NCI-H2196 (cell line): ENCODE measurements at regions not wholly inside any gene's neighbourhood (a gene's known extent, or its start where the extent isn't known, plus 50 kb on each side); places are given as distances from the start of the nearest gene placed in this dataset.

ENCODE experiments used
- DNase-seq: peaks from one replicate; lab custom pipeline; 2025; ENCODE audit not compliant: unreplicated experiment; lab: John Stamatoyannopoulos, UW

DNA sequence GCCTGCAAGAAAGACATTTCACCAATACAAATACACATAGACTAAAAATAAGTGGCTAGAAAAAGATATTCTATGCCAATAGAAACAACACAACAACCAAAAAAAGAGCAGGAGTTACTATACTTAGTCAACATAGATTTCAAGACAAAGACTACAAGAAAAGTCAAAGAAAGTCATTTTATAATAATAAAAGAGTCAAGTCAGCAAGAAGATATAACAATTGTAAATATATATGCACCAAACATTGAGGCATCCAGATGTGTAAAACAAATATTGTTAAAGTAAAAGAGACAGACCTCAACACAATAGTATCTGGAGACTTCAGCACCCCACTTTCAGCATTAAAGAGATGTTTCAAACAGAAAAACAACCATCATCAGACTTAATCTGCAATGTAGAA is 104.6 kb downstream of the AMY1C start:
- DNase-seq, result no peak

GRCh38 chr1:103859721-103860120 is 110.0 kb downstream of the AMY1C start:
- no peak for DNase-seq

DNA sequence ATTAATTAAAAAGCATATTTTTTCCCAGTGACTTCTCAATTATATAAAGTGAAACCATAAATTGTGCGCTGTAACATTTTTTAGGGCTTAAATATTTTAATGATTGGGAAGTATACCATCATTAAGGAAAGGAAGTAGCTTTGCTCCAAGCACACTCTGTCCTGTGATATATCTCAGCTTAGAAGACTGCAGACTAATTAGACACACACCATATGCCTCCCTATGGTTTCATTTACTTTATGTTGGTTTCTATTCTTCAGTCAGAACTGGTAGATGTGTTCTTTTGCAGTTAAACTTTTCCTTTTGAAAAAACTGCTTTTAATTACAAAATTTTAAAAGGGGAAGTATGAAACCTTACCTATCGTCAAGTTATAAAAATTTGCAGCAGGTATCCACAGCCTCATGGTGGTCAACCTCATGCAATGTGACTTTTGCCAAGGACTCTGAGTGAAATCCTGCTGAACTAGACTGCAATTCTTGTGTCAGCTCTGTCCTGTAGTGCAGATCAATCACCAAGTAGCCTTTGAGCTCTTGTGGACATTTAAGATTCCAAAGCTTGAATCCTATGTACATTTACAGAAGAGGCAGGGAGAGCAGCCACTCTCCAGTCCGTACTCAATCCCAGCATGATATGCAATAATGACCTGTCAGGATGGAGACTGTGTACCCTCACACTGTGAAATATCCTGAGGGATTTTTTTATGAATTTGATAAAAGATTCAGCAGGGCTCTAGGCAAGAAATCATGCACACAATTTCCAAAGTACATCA is 149.1 kb downstream of the AMY1C start:
- DNase-seq, result no peak

DNA sequence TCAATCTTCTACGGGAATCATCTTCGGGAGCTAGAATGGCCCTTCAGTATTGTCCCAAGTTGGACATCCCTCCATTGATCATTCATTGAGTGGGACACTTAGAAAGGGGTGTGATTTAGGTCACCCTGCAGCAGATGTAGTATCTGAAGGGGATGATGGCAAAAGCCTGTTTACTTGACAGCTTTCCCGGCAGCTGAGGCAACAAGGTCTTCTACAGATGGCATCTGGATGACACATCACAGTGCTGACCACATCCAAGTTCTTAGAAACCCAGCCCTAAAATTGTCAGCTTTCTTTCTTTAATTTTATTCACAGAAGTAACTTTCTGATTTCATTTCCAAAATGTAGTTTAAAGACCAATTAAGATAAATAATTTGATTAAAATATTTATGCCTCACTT is 150.3 kb downstream of the AMY1C start:
- no peak for DNase-seq

DNA sequence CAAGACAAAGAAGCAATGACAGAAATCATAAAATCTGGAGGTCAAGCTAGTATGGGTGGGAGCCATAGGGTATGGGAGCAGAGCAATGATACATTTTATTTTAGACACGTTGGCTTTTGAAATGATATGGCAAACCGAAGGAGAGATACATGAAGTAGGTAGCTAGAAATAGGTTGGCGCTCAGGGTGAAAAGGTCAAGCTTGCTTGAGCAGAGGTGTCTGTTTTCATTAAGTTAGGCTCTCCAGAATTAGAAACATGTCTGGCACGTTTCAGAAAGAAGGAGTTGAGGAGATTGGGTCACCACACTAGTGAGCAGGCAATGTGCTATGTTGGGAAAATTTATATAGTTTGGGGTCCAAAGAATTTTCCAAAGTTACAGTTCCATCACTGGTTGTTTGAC is 151.4 kb downstream of the AMY1C start:
- DNase-seq, result no peak

DNA sequence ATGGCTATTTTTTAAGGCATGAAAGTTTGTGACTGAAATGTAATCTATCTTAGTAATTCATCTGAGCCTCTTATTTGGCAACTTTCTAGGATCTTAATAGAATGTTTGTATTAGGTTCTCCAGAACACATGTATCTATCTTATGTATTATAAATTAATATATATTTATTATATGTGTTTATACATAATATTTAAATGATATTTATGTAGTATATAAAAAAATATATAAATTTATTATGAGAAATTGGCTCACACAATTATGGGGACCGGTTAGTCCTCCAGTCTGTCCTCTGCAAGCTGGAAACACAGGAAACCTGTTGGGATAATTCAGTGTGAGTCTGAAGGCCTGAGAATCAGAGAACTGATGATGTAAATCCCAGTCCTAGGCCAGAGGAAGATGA is 155.7 kb downstream of the AMY1C start:
- no peak for DNase-seq

GRCh38 chr1:103911450-103911849 is 161.8 kb downstream of the AMY1C start:
- no peak for DNase-seq

DNA sequence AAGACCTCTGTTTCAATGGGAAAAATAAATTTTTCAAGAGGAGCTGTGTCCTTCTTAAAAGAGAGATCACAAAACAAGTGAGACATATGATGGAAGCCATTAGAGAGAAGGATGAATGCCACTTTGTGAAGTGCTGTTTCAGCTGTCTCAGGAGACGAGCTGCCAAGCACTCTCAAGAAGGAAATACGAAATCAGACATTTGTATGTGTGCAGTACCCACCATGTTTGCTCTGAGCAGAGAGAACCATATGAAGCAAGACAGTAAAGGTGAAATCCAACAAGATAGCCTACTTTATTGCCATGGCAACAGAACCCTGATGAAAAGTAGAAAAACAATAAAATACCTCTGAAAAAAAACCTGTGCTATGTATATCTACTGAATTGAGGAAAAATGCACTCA is 168.1 kb downstream of the AMY1C start:
- no peak for DNase-seq

GRCh38 chr1:103931891-103932290 is 182.2 kb downstream of the AMY1C start:
- DNase-seq, result no peak

- DNase-seq, result no peak
These were observed 188.2 kb downstream of the AMY1C start for GRCh38 chr1:103937763-103938357.

DNA sequence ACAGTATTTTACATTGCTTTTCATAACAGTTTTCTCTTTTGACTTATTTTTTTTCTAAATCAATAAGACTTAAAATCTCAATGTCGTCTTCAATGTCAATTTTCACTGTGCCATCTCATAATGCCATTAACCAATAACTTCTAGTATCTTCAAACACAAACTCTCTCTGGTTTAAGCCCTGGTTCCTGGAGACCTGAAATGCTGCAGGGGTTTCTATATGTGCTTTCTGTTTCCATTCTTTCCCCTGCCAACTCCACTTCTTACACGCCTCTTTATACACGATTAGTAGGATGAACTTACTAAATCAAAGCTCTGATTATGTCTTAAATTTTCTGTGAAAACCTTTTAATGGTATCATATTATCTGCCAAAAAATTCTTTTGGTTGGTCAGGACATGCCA is 191.4 kb downstream of the AMY1C start:
- no peak for DNase-seq

GRCh38 chr1:103942029-103942428 is 192.3 kb downstream of the AMY1C start:
- DNase-seq, result no peak

DNA sequence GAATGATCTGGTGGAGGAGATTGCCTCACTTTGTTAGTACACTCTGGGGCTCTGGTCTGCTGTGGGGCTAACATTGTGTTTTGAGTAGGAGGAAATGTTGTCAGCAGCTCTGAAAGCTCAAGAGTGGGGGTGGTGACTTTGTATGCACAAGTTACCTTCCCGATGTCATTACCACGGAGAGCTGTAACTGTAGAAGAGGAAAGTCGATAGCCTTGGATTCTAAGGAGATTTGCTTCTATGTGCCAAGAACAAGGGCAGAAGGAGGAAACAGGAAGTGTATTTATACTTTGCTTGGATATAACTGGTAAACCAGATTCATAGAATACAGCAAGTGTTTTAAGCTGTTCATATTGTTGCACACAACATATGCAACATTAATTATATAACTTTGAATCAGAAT is 196.1 kb downstream of the AMY1C start:
- DNase-seq, result no peak

DNA sequence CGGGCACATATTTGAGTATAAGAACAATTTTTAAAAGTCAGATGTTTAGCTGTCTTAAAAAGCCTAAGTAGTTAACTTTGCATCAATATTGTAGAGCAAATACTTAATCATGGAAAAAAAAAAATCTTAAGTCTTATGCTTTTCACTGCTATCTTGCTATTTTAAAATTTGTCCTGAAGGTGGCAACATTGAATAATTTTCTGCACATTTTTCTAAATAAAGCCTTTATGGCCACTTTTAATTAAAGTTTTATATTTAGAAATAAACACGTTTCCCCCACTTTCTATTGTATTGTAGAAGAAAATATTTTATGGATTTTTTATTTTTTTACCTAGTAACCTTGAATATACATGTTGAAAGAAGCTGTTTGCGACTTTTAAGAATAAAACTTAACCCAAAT is 198.8 kb downstream of the AMY1C start:
- DNase-seq, result no peak

GRCh38 chr1:103949779-103950178 is 200.1 kb downstream of the AMY1C start:
- no peak for DNase-seq

DNA sequence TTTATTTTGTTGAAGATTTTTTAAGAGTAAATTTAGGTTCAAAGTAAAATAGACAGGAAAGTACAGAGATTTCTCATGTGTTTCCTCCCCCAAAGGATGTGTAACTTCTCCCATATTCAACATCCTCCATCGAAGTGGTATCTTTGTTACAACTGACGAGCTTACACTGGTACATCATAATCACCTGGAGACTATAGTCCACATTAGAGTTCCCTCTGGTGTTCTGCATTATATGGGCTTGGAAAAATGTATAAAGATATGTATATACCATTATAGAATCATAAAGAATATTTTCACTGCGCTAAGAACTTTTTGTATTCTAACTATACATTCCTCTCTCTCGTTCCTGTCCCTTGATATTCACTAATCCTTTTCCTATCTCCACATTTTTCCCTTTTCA is 203.7 kb downstream of the AMY1C start:
- DNase-seq, result no peak

DNA sequence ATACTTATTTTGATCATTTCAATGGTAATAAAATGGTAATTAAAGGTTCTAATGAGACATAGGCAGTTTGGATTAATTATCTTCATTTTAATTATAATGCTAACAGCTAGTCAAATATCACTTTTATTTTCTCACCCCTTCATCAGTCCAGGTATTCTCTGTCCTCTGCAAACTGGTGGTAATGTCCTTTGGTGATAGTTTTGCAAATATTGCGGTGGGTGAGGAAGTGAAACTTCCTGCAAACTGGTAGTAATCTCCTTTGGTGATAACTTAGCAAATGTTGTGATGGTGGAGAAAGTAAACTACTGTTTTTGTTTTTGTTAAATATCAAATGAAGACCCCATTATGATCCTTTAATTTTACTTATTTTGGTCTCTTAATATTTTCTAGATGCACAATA is 209.0 kb downstream of the AMY1C start:
- no peak for DNase-seq

DNA sequence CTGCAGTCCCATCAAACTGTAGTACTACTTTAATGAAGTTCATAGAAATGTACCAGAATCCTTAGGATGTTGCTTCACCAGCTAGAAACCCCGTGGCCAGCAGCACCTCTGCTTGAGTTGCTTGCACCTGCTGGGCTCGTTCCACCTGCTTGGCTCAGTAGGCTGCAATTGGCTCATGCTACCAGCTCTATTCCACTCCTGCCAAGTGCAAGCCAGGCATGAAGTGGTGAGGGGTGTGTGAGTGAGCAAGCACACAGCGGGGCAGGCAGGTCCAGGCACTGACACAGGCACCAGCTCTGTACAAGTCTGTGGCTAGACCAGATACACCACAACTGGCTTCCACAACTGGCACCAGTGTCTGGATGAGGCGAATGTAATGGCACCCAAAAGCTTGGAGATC is 209.9 kb downstream of the AMY1C start:
- DNase-seq, result no peak

- DNase-seq, result no peak
These were observed 210.3 kb downstream of the AMY1C start for GRCh38 chr1:103960045-103960444.

DNA sequence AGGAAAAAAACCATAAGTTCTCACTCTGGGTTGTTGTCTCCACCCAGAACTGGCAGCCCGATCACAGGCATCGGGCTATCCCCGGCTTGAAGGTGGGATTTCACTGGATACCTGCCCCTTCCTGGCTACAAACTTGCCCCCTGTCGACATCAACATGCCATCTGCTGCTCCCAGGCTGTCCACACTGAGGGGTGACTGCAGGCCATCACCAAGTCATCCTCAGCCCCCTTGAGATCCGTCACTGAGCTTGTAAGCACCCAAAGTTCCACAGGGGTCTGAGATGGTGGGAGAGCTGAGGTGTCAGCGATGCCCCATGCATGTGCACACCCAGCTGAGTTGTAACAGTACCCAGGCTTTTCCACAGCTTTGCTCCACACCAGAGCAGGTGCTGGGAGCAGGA is 211.0 kb downstream of the AMY1C start:
- DNase-seq, result no peak

DNA sequence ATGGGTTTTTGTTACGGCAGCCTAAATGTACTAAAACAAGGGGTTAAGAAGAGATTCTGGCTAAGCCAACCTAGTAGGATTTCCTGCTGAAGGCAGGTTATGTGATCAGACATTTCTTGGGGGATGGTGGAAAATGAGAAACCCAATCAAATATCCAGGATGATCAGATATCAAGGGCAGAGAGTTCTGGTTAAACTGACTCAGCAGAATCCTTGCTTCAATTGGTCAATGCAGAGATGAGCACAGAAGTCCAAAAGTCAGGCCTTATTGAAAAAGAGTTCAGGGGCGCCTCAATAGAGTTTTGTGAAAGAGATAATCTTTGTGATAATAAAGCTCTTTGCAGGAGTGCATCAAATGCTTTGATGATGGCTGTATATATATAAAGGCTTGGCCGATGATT is 237.1 kb downstream of the AMY1C start:
- DNase-seq, result no peak

GRCh38 chr1:103997631-103998030 is 247.9 kb downstream of the AMY1C start:
- no peak for DNase-seq
